IPS-15b (cell line): ENCODE measurements at regions not wholly inside any gene's neighbourhood (a gene's known extent, or its start where the extent isn't known, plus 50 kb on each side); places are given as distances from the start of the nearest gene placed in this dataset.

Source experiments
- H3K27me3 ChIP-seq: one replicate; pipeline ENCODE4 v1.6.1; 2013; ENCODE audit warnings: low read length; ENCODE audit not compliant: control insufficient read depth, insufficient read depth
- H3K36me3 ChIP-seq: one replicate; pipeline ENCODE4 v1.6.1; 2013; ENCODE audit warnings: low read length; ENCODE audit not compliant: control insufficient read depth, insufficient read depth
- H3K4me1 ChIP-seq: one replicate; pipeline ENCODE4 v1.6.1; 2013; ENCODE audit warnings: mild to moderate bottlenecking, low read length; ENCODE audit not compliant: control insufficient read depth, insufficient read depth
- H3K4me3 ChIP-seq: one replicate; pipeline ENCODE4 v1.5.1; 2013; ENCODE audit warnings: low read depth, low read length
- H3K9ac ChIP-seq: one replicate; pipeline ENCODE4 v1.6.1; 2013; ENCODE audit warnings: low read depth, mild to moderate bottlenecking, low read length
- H3K9me3 ChIP-seq: one replicate; pipeline ENCODE4 v1.6.1; 2013; ENCODE audit warnings: mild to moderate bottlenecking, low read length; ENCODE audit not compliant: control insufficient read depth, insufficient read depth

- H3K9me3 ChIP-seq: no peaks in the 10 kb centered on the region
- H3K36me3 ChIP-seq: no peaks in the 10 kb centered on the region
- H3K4me1 ChIP-seq: no peaks in the 10 kb centered on the region
- H3K27me3 ChIP-seq: no peaks in the 10 kb centered on the region
- no peak overlapping the region for H3K4me3 ChIP-seq
- no peak overlapping the region for H3K9ac ChIP-seq
These were observed 123.6 kb upstream of the CPEB2 start for GRCh38 chr4:14878681-14879080.

- Histone ChIP-seq H3K4me3 (no peak overlapping the region), H3K36me3 (no peaks in the 10 kb centered on the region), H3K27me3 (no peaks in the 10 kb centered on the region), H3K9me3 (no peaks in the 10 kb centered on the region), H3K4me1 (no peaks in the 10 kb centered on the region), H3K9ac (no peak overlapping the region)
These were observed 122.6 kb upstream of the CPEB2 start for GRCh38 chr4:14879683-14880082.

- Histone ChIP-seq H3K4me3 (no peak overlapping the region), H3K4me1 (no peaks in the 10 kb centered on the region), H3K27me3 (no peaks in the 10 kb centered on the region), H3K9ac (no peak overlapping the region), H3K9me3 (no peaks in the 10 kb centered on the region), H3K36me3 (no peaks in the 10 kb centered on the region)
These were observed 121.5 kb upstream of the CPEB2 start for GRCh38 chr4:14880805-14881204.

GRCh38 chr4:14883166-14883565 lies 119.1 kb upstream of the CPEB2 start:
- no peaks in the 10 kb centered on the region for H3K4me1 ChIP-seq
- H3K4me3 ChIP-seq: no peak overlapping the region
- H3K9ac ChIP-seq: no peak overlapping the region
- no peaks in the 10 kb centered on the region for H3K36me3 ChIP-seq
- H3K27me3 ChIP-seq: no peaks in the 10 kb centered on the region
- H3K9me3 ChIP-seq: no peaks in the 10 kb centered on the region

GRCh38 chr4:14883661-14884060 lies 118.6 kb upstream of the CPEB2 start:
- Histone ChIP-seq H3K9ac (no peak overlapping the region), H3K4me3 (no peak overlapping the region), H3K27me3 (no peaks in the 10 kb centered on the region), H3K4me1 (no peaks in the 10 kb centered on the region), H3K36me3 (no peaks in the 10 kb centered on the region), H3K9me3 (no peaks in the 10 kb centered on the region)

GRCh38 chr4:14887842-14888433 lies 114.3 kb upstream of the CPEB2 start:
- Histone ChIP-seq H3K27me3 (no peaks in the 10 kb centered on the region), H3K36me3 (no peaks in the 10 kb centered on the region), H3K9ac (no peak overlapping the region)

GRCh38 chr4:14888790-14889572 lies 113.3 kb upstream of the CPEB2 start:
- H3K36me3 ChIP-seq: no peaks in the 10 kb centered on the region
- no peaks in the 10 kb centered on the region for H3K9me3 ChIP-seq
- no peaks in the 10 kb centered on the region for H3K4me1 ChIP-seq
- no peaks in the 10 kb centered on the region for H3K27me3 ChIP-seq
- H3K4me3 ChIP-seq: no peak overlapping the region
- no peak overlapping the region for H3K9ac ChIP-seq

More at GRCh38 chr4:14887842-14888433, 114.3 kb upstream of the CPEB2 start:
- Histone ChIP-seq H3K9me3 (no peaks in the 10 kb centered on the region), H3K4me1 (no peaks in the 10 kb centered on the region), H3K4me3 (no peak overlapping the region)

- H3K4me1 ChIP-seq: no peaks in the 10 kb centered on the region
- H3K4me3 ChIP-seq: no peak overlapping the region
- no peaks in the 10 kb centered on the region for H3K9me3 ChIP-seq
- no peaks in the 10 kb centered on the region for H3K27me3 ChIP-seq
- no peaks in the 10 kb centered on the region for H3K36me3 ChIP-seq
- H3K9ac ChIP-seq: no peak overlapping the region
These were observed 109.7 kb upstream of the CPEB2 start for GRCh38 chr4:14892563-14892962.

- Histone ChIP-seq H3K9me3 (no peaks in the 10 kb centered on the region), H3K9ac (no peak overlapping the region)
These were observed 108.6 kb upstream of the CPEB2 start for GRCh38 chr4:14893713-14894112.

GRCh38 chr4:14894392-14895292 lies 107.6 kb upstream of the CPEB2 start:
- Histone ChIP-seq H3K4me3 (no peak overlapping the region), H3K9ac (no peak overlapping the region), H3K4me1 (no peaks in the 10 kb centered on the region), H3K9me3 (no peaks in the 10 kb centered on the region), H3K36me3 (no peaks in the 10 kb centered on the region), H3K27me3 (no peaks in the 10 kb centered on the region)

More at GRCh38 chr4:14893713-14894112, 108.6 kb upstream of the CPEB2 start:
- Histone ChIP-seq H3K4me3 (no peak overlapping the region), H3K36me3 (no peaks in the 10 kb centered on the region), H3K27me3 (no peaks in the 10 kb centered on the region), H3K4me1 (no peaks in the 10 kb centered on the region)

- H3K36me3 ChIP-seq: no peaks in the 10 kb centered on the region
- H3K27me3 ChIP-seq: no peaks in the 10 kb centered on the region
- no peaks in the 10 kb centered on the region for H3K9me3 ChIP-seq
- H3K4me1 ChIP-seq: no peaks in the 10 kb centered on the region
- H3K4me3 ChIP-seq: no peak overlapping the region
- no peak overlapping the region for H3K9ac ChIP-seq
These were observed 105.6 kb upstream of the CPEB2 start for GRCh38 chr4:14896656-14897175.
